ENCODE measurements at regions not wholly inside any gene's neighbourhood (a gene's known extent, or its start where the extent isn't known, plus 50 kb on each side); places are given as distances from the start of the nearest gene placed in this dataset.

GRCh38 chr5:142432369-142432863, 107.6 kb upstream of the SPRY4 start:
- no peaks in the 10 kb centered on the region for H3K9me3 ChIP-seq (ENCODE audit: control insufficient read depth in 1 of 2, low read length in 2 of 2)
- no peaks in the 10 kb centered on the region for H3K27me3 ChIP-seq (ENCODE audit: low read depth, low read length)
- no peak overlapping the region for H3K27ac ChIP-seq (ENCODE audit: low read length)
- H3K36me3 ChIP-seq (ENCODE audit: control insufficient read depth in 1 of 2, insufficient read depth in 2 of 2, low read length in 2 of 2): no peaks in the 10 kb centered on the region
- H3K4me1 ChIP-seq (ENCODE audit: control insufficient read depth in 1 of 2, insufficient read depth in 2 of 2, low read length in 2 of 2): no peaks in the 10 kb centered on the region
- no peak overlapping the region for H3K4me3 ChIP-seq (ENCODE audit: low read depth in 1 of 2, low read length in 2 of 2)

GRCh38 chr5:142428773-142429473, 104.1 kb upstream of the SPRY4 start:
- no peak overlapping the region for H3K27ac ChIP-seq (ENCODE audit: low read length)
- no peaks in the 10 kb centered on the region for H3K27me3 ChIP-seq (ENCODE audit: low read depth, low read length)
- H3K4me1 ChIP-seq (ENCODE audit: control insufficient read depth in 1 of 2, insufficient read depth in 2 of 2, low read length in 2 of 2): no peaks in the 10 kb centered on the region
- H3K4me3 ChIP-seq (ENCODE audit: low read depth in 1 of 2, low read length in 2 of 2): no peak overlapping the region
- H3K36me3 ChIP-seq (ENCODE audit: control insufficient read depth in 1 of 2, insufficient read depth in 2 of 2, low read length in 2 of 2): no peaks in the 10 kb centered on the region
- H3K9me3 ChIP-seq (ENCODE audit: control insufficient read depth in 1 of 2, low read length in 2 of 2): no peaks in the 10 kb centered on the region

- no peak overlapping the region for H3K4me3 ChIP-seq (ENCODE audit: low read depth in 1 of 2, low read length in 2 of 2)
- no peak overlapping the region for H3K27ac ChIP-seq (ENCODE audit: low read length)
- no peaks in the 10 kb centered on the region for H3K4me1 ChIP-seq (ENCODE audit: control insufficient read depth in 1 of 2, insufficient read depth in 2 of 2, low read length in 2 of 2)
- H3K36me3 ChIP-seq (ENCODE audit: control insufficient read depth in 1 of 2, insufficient read depth in 2 of 2, low read length in 2 of 2): no peaks in the 10 kb centered on the region
- H3K27me3 ChIP-seq (ENCODE audit: low read depth, low read length): no peaks in the 10 kb centered on the region
- no peaks in the 10 kb centered on the region for H3K9me3 ChIP-seq (ENCODE audit: control insufficient read depth in 1 of 2, low read length in 2 of 2)
These were observed 103.4 kb upstream of the SPRY4 start for GRCh38 chr5:142428036-142428772.

- Histone ChIP-seq H3K27me3 (ENCODE audit: low read depth, low read length) (no peaks in the 10 kb centered on the region), H3K4me1 (ENCODE audit: control insufficient read depth in 1 of 2, insufficient read depth in 2 of 2, low read length in 2 of 2) (no peaks in the 10 kb centered on the region), H3K36me3 (ENCODE audit: control insufficient read depth in 1 of 2, insufficient read depth in 2 of 2, low read length in 2 of 2) (no peaks in the 10 kb centered on the region), H3K27ac (ENCODE audit: low read length) (no peak overlapping the region), H3K9me3 (ENCODE audit: control insufficient read depth in 1 of 2, low read length in 2 of 2) (no peaks in the 10 kb centered on the region), H3K4me3 (ENCODE audit: low read depth in 1 of 2, low read length in 2 of 2) (no peak overlapping the region)
These were observed 102.7 kb upstream of the SPRY4 start for GRCh38 chr5:142427529-142427928.

- H3K4me3 ChIP-seq (ENCODE audit: low read depth in 1 of 2, low read length in 2 of 2): no peak overlapping the region
- H3K27ac ChIP-seq (ENCODE audit: low read length): no peak overlapping the region
- no peaks in the 10 kb centered on the region for H3K27me3 ChIP-seq (ENCODE audit: low read depth, low read length)
- H3K4me1 ChIP-seq (ENCODE audit: control insufficient read depth in 1 of 2, insufficient read depth in 2 of 2, low read length in 2 of 2): no peaks in the 10 kb centered on the region
- no peaks in the 10 kb centered on the region for H3K9me3 ChIP-seq (ENCODE audit: control insufficient read depth in 1 of 2, low read length in 2 of 2)
- H3K36me3 ChIP-seq (ENCODE audit: control insufficient read depth in 1 of 2, insufficient read depth in 2 of 2, low read length in 2 of 2): no peaks in the 10 kb centered on the region
These were observed 102.2 kb upstream of the SPRY4 start for GRCh38 chr5:142427015-142427364.

GRCh38 chr5:142426129-142427014, 101.6 kb upstream of the SPRY4 start:
- Histone ChIP-seq H3K36me3 (ENCODE audit: control insufficient read depth in 1 of 2, insufficient read depth in 2 of 2, low read length in 2 of 2) (no peaks in the 10 kb centered on the region), H3K27me3 (ENCODE audit: low read depth, low read length) (no peaks in the 10 kb centered on the region), H3K4me1 (ENCODE audit: control insufficient read depth in 1 of 2, insufficient read depth in 2 of 2, low read length in 2 of 2) (no peaks in the 10 kb centered on the region), H3K27ac (ENCODE audit: low read length) (no peak overlapping the region), H3K4me3 (ENCODE audit: low read depth in 1 of 2, low read length in 2 of 2) (no peak overlapping the region), H3K9me3 (ENCODE audit: control insufficient read depth in 1 of 2, low read length in 2 of 2) (no peaks in the 10 kb centered on the region)

GRCh38 chr5:142425286-142426065, 100.7 kb upstream of the SPRY4 start:
- H3K27me3 ChIP-seq (ENCODE audit: low read depth, low read length): no peaks in the 10 kb centered on the region
- no peak overlapping the region for H3K4me3 ChIP-seq (ENCODE audit: low read depth in 1 of 2, low read length in 2 of 2)
- no peaks in the 10 kb centered on the region for H3K4me1 ChIP-seq (ENCODE audit: control insufficient read depth in 1 of 2, insufficient read depth in 2 of 2, low read length in 2 of 2)
- no peaks in the 10 kb centered on the region for H3K9me3 ChIP-seq (ENCODE audit: control insufficient read depth in 1 of 2, low read length in 2 of 2)
- H3K36me3 ChIP-seq (ENCODE audit: control insufficient read depth in 1 of 2, insufficient read depth in 2 of 2, low read length in 2 of 2): no peaks in the 10 kb centered on the region
- H3K27ac ChIP-seq (ENCODE audit: low read length): no peak overlapping the region

- Histone ChIP-seq H3K4me3 (ENCODE audit: low read depth in 1 of 2, low read length in 2 of 2) (no peak overlapping the region), H3K27ac (ENCODE audit: low read length) (no peak overlapping the region), H3K4me1 (ENCODE audit: control insufficient read depth in 1 of 2, insufficient read depth in 2 of 2, low read length in 2 of 2) (no peaks in the 10 kb centered on the region), H3K36me3 (ENCODE audit: control insufficient read depth in 1 of 2, insufficient read depth in 2 of 2, low read length in 2 of 2) (no peaks in the 10 kb centered on the region), H3K27me3 (ENCODE audit: low read depth, low read length) (no peaks in the 10 kb centered on the region), H3K9me3 (ENCODE audit: control insufficient read depth in 1 of 2, low read length in 2 of 2) (no peaks in the 10 kb centered on the region)
These were observed 97.6 kb upstream of the SPRY4 start for GRCh38 chr5:142422429-142422828.

GRCh38 chr5:142421621-142422397, 97.0 kb upstream of the SPRY4 start:
- H3K4me1 ChIP-seq (ENCODE audit: control insufficient read depth in 1 of 2, insufficient read depth in 2 of 2, low read length in 2 of 2): no peaks in the 10 kb centered on the region
- no peak overlapping the region for H3K27ac ChIP-seq (ENCODE audit: low read length)
- no peaks in the 10 kb centered on the region for H3K36me3 ChIP-seq (ENCODE audit: control insufficient read depth in 1 of 2, insufficient read depth in 2 of 2, low read length in 2 of 2)
- no peaks in the 10 kb centered on the region for H3K27me3 ChIP-seq (ENCODE audit: low read depth, low read length)
- no peak overlapping the region for H3K4me3 ChIP-seq (ENCODE audit: low read depth in 1 of 2, low read length in 2 of 2)
- no peaks in the 10 kb centered on the region for H3K9me3 ChIP-seq (ENCODE audit: control insufficient read depth in 1 of 2, low read length in 2 of 2)

- no peaks in the 10 kb centered on the region for H3K4me1 ChIP-seq (ENCODE audit: control insufficient read depth in 1 of 2, insufficient read depth in 2 of 2, low read length in 2 of 2)
- no peak overlapping the region for H3K4me3 ChIP-seq (ENCODE audit: low read depth in 1 of 2, low read length in 2 of 2)
- no peaks in the 10 kb centered on the region for H3K27me3 ChIP-seq (ENCODE audit: low read depth, low read length)
- no peak overlapping the region for H3K27ac ChIP-seq (ENCODE audit: low read length)
- H3K36me3 ChIP-seq (ENCODE audit: control insufficient read depth in 1 of 2, insufficient read depth in 2 of 2, low read length in 2 of 2): no peaks in the 10 kb centered on the region
- H3K9me3 ChIP-seq (ENCODE audit: control insufficient read depth in 1 of 2, low read length in 2 of 2): no peaks in the 10 kb centered on the region
These were observed 96.4 kb upstream of the SPRY4 start for GRCh38 chr5:142421228-142421617.

All from muscle layer of duodenum (tissue), 2 donors.